ENCODE measurements at regions not wholly inside any gene's neighbourhood (a gene's known extent, or its start where the extent isn't known, plus 50 kb on each side); places are given as distances from the start of the nearest gene placed in this dataset.
"Not testable (repeated sequence)": the region's sequence is repeated elsewhere in the genome, so short reads cannot be mapped to it uniquely, and the experiment has no call there.

DNA sequence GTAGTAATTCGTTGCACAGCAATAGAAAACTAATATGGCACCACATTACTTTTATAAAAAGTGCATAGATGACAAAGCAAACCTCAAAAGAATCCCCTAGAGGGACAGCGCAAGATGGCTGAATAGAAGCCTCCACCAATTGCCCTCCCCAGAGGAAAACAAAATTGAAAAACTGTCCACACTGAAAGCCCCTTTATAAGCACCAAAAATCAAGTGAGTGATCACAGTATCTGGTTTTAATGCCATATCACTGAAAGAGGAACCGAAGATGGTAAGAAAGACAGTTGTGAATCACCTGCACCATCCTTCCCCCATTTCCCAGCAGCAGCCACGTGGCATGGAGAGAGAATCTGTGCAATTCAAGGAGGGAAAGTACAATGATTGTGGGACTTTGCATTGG is 522.2 kb downstream of the GLUD2 start:
- Histone ChIP-seq H3K36me3 (no peaks in the 10 kb centered on the region), H3K9me3 (peaks cover 0 to 5% (median 0%) of the 10 kb centered on the region in 4 donors), H3K27ac (no peak overlapping the region), H3K4me3 (no peak overlapping the region), H3K4me1 (no peaks in the 10 kb centered on the region), H3K27me3 (no peaks in the 10 kb centered on the region)
- TF ChIP-seq POLR2A (IDR thresholded peaks at IDR 0.05) = no peak
- no peak for TF ChIP-seq EP300 (IDR thresholded peaks at IDR 0.05)
- no peak for TF ChIP-seq CTCF (IDR thresholded peaks at IDR 0.05)
- no peak for TF ChIP-seq POLR2AphosphoS5 (IDR thresholded peaks at IDR 0.05)
- no peak for DNase-seq
- WGBS, 5 donors = 65 to 85% (median 76%) methylated on average over 4 of the region's 4 CpGs
- intact Hi-C loops (cut with DNase I; ENCODE audit: low total_unique reads) = no loop called here

GRCh38 chrX:121570072-121570841 is 522.8 kb downstream of the GLUD2 start:
- Histone ChIP-seq H3K9me3 (peaks cover 0 to 5% (median 0%) of the 10 kb centered on the region in 4 donors), H3K27me3 (no peaks in the 10 kb centered on the region), H3K36me3 (no peaks in the 10 kb centered on the region), H3K27ac (no peak overlapping the region), H3K4me3 (no peak overlapping the region), H3K4me1 (no peaks in the 10 kb centered on the region)
- TF ChIP-seq POLR2A (IDR thresholded peaks at IDR 0.05) (no peak), CTCF (IDR thresholded peaks at IDR 0.05) (no peak)
- DNase-seq = no peak
- 49 to 75% (median 61%) methylated on average over 2 to 4 of the region's 4 CpGs for WGBS, 5 donors
- intact Hi-C loops (cut with DNase I; ENCODE audit: low total_unique reads) = no loop called here

GRCh38 chrX:121571333-121571732 is 523.9 kb downstream of the GLUD2 start:
- no peaks in the 10 kb centered on the region for H3K4me1 ChIP-seq
- H3K27ac ChIP-seq = no peak overlapping the region
- WGBS, 5 donors = 77 to 93% (median 85%) methylated on average over 7 of the region's 7 CpGs
- TF ChIP-seq POLR2AphosphoS5 (IDR thresholded peaks at IDR 0.05) = no peak
- no peak for TF ChIP-seq POLR2A (IDR thresholded peaks at IDR 0.05)
- TF ChIP-seq EP300 (IDR thresholded peaks at IDR 0.05) = no peak
- no peak for TF ChIP-seq CTCF (IDR thresholded peaks at IDR 0.05)
- peaks cover 0 to 5% (median 0%) of the 10 kb centered on the region in 4 donors for H3K9me3 ChIP-seq
- H3K27me3 ChIP-seq = no peaks in the 10 kb centered on the region
- no peaks in the 10 kb centered on the region for H3K36me3 ChIP-seq
- intact Hi-C loops (cut with DNase I; ENCODE audit: low total_unique reads) = no loop called here
- DNase-seq = no peak
- H3K4me3 ChIP-seq = no peak overlapping the region

GRCh38 chrX:121574384-121574783 is 527.0 kb downstream of the GLUD2 start:
- H3K4me3 ChIP-seq; H3K27me3 ChIP-seq; H3K27ac ChIP-seq; H3K36me3 ChIP-seq; H3K9me3 ChIP-seq; H3K4me1 ChIP-seq; DNase-seq; intact Hi-C loops (cut with DNase I; ENCODE audit: low total_unique reads): not testable (repeated sequence)
- WGBS, 5 donors = 83 to 97% (median 93%) methylated on average over 2 of the region's 2 CpGs

- no peaks in the 10 kb centered on the region for H3K36me3 ChIP-seq
- intact Hi-C loops (cut with DNase I; ENCODE audit: low total_unique reads) = no loop called here
- H3K4me1 ChIP-seq = no peaks in the 10 kb centered on the region
- no peaks in the 10 kb centered on the region for H3K27me3 ChIP-seq
- H3K27ac ChIP-seq = no peak overlapping the region
- TF ChIP-seq EP300 (IDR thresholded peaks at IDR 0.05) = no peak
- TF ChIP-seq POLR2AphosphoS5 (IDR thresholded peaks at IDR 0.05) = no peak
- no peak for TF ChIP-seq POLR2A (IDR thresholded peaks at IDR 0.05)
- TF ChIP-seq CTCF (IDR thresholded peaks at IDR 0.05) = no peak
- peak in 1 of 2 donors; percentile 43 for DNase-seq
- no peaks in the 10 kb centered on the region for H3K9me3 ChIP-seq
- H3K4me3 ChIP-seq = no peak overlapping the region
- 21 to 42% (median 28%) methylated on average over 3 of the region's 3 CpGs for WGBS, 5 donors
Observed at GRCh38 chrX:121579016-121579760, 531.8 kb downstream of the GLUD2 start.
